Neural cell (in vitro differentiated cells): ENCODE measurements at regions not wholly inside any gene's neighbourhood (a gene's known extent, or its start where the extent isn't known, plus 50 kb on each side); places are given as distances from the start of the nearest gene placed in this dataset.

Source experiments
- H2AFZ ChIP-seq: fragments of 200-600, 300-800 bp; sonication (generic), shearing (Covaris generic); 2 replicates; pipeline ENCODE4 v1.6.0; 2014; ENCODE audit warnings: low read depth, mild to moderate bottlenecking, antibody characterized with exemption, low read length, moderate library complexity
- H3F3A ChIP-seq: fragments of 200-600 bp; shearing (Covaris generic); 2 replicates; pipeline ENCODE4 v1.6.1; 2016; ENCODE audit warnings: mild to moderate bottlenecking, moderate library complexity, mixed read lengths, antibody characterized with exemption, low read length; ENCODE audit not compliant: insufficient read depth, poor library complexity, severe bottlenecking
- H3K27ac ChIP-seq: fragments of 200-600, 300-800 bp; sonication (generic), shearing (Covaris generic); 2 replicates; pipeline ENCODE4 v1.5.1; 2014; ENCODE audit warnings: mild to moderate bottlenecking, low read length, moderate library complexity
- H3K27me3 ChIP-seq: fragments of 300-800, 200-600 bp; sonication (generic), shearing (Covaris generic); 2 replicates; pipeline ENCODE4 v1.6.0; 2014; ENCODE audit warnings: mild to moderate bottlenecking, low read depth, low read length, moderate library complexity; ENCODE audit not compliant: insufficient read depth
- H3K36me3 ChIP-seq: fragments of 300-800, 200-600 bp; sonication (generic), shearing (Covaris generic); 2 replicates; pipeline ENCODE4 v1.5.1; 2014; ENCODE audit warnings: mild to moderate bottlenecking, antibody characterized with exemption, low read length, moderate library complexity; ENCODE audit not compliant: insufficient read depth
- H3K4me2 ChIP-seq: fragments of 300-800, 200-600 bp; sonication (generic), shearing (Covaris generic); 2 replicates; pipeline ENCODE4 v1.6.0; 2014; ENCODE audit warnings: mild to moderate bottlenecking, low read length
- H3K4me3 ChIP-seq: fragments of 300-800, 200-600 bp; sonication (generic), shearing (Covaris generic); 2 replicates; pipeline ENCODE4 v1.5.1; 2014; ENCODE audit warnings: mild to moderate bottlenecking, low read length, moderate library complexity
- H3K79me2 ChIP-seq: fragments of 200-600 bp; shearing (Covaris generic); replicated peaks from 2 replicates; pipeline ENCODE4 v1.6.0; 2014; ENCODE audit warnings: mild to moderate bottlenecking, low read length, moderate library complexity; ENCODE audit not compliant: insufficient read depth
- H3K9ac ChIP-seq: fragments of 300-800, 200-600 bp; sonication (generic), shearing (Covaris generic); 2 replicates; pipeline ENCODE4 v1.6.1; 2016; ENCODE audit warnings: mild to moderate bottlenecking, low read length, mixed read lengths
- H3K9me2 ChIP-seq: fragments of 200-600 bp; shearing (Covaris generic); 2 replicates; pipeline ENCODE4 v1.6.1; 2016; ENCODE audit warnings: mild to moderate bottlenecking, low read length, mixed read lengths; ENCODE audit not compliant: insufficient read depth
- H3K9me3 ChIP-seq: fragments of 200-600, 300-800 bp; sonication (generic), shearing (Covaris generic); 2 replicates; pipeline ENCODE4 v1.6.1; 2016; ENCODE audit warnings: mild to moderate bottlenecking, mixed run types, low read length, moderate library complexity, mixed read lengths
- H4K20me1 ChIP-seq: fragments of 200-600 bp; shearing (Covaris generic); 2 replicates; pipeline ENCODE4 v1.6.1; 2016; ENCODE audit warnings: mild to moderate bottlenecking, mixed run types; ENCODE audit not compliant: insufficient read depth
- EP300 ChIP-seq: fragments of 450-650 bp; conservative IDR thresholded peaks from 2 replicates; pipeline ENCODE4 v1.6.1; 2014; ENCODE audit warnings: antibody characterized with exemption, mild to moderate bottlenecking, moderate library complexity; ENCODE audit not compliant: poor library complexity, severe bottlenecking
- EZH2 ChIP-seq: fragments of 200-600, 300-800 bp; shearing (Covaris generic), sonication (generic); IDR thresholded peaks from 2 replicates; pipeline ENCODE4 v1.6.1; 2014; ENCODE audit warnings: antibody characterized with exemption, low read length, borderline replicate concordance, mild to moderate bottlenecking; ENCODE audit not compliant: insufficient read depth, poor library complexity, severe bottlenecking
- MXI1 ChIP-seq: fragments of 450-650 bp; conservative IDR thresholded peaks from 2 replicates; pipeline ENCODE4 v1.6.1; 2014; ENCODE audit warnings: antibody characterized with exemption, mild to moderate bottlenecking; ENCODE audit not compliant: poor library complexity, severe bottlenecking
- POLR2AphosphoS5 ChIP-seq: IDR thresholded peaks from 2 replicates; pipeline ENCODE4 v1.6.1; 2012
- RAD21 ChIP-seq: fragments of 450-650 bp; conservative IDR thresholded peaks from 2 replicates; pipeline ENCODE4 v1.6.1; 2014; ENCODE audit warnings: antibody characterized with exemption, mild to moderate bottlenecking, moderate library complexity
- SMC3 ChIP-seq: fragments of 450-650 bp; conservative IDR thresholded peaks from 2 replicates; pipeline ENCODE4 v1.6.1; 2014; ENCODE audit warnings: antibody characterized with exemption, mild to moderate bottlenecking, moderate library complexity; ENCODE audit not compliant: poor library complexity
- TAF1 ChIP-seq: IDR thresholded peaks from 2 replicates; pipeline ENCODE4 v1.6.1; 2012; ENCODE audit warnings: low read depth
- TF ChIP-seq, protein P1 (sequence below): IDR thresholded peaks from 2 replicates; pipeline ENCODE4 v1.6.1; 2012; ENCODE audit warnings: borderline replicate concordance
- TF ChIP-seq, protein P2 (sequence below): fragments of 450-650 bp; IDR thresholded peaks from 2 replicates; pipeline ENCODE4 v1.5.1; 2014; ENCODE audit warnings: antibody characterized with exemption, mild to moderate bottlenecking, moderate library complexity; ENCODE audit not compliant: poor library complexity, severe bottlenecking

DNA sequence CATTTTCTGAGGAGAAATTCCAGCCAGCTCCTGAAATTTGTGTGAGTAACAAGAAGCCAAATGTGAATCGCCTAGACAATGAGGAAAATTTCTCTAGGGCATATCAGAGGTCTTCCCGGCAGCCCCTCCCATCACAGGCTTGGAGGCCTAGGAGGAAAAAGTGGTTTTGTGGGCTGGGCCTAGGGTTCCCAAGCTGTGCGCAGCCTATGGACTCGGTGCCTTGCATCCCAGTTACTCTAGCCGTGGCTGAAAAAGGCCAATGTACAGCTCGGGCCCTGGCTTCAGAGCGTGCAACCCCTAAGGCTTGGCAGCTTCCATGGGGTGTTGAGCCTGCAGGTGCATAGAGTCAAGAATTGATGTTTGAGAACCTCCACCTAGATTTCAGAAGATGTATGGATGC, 556.2 kb upstream of the DSEL start:
- Histone ChIP-seq H3K36me3 (no peaks in the 10 kb centered on the region), H3K9ac (no peak overlapping the region), H3K4me2 (no peak overlapping the region), H3K79me2 (no peaks in the 10 kb centered on the region), H3K27me3 (no peaks in the 10 kb centered on the region), H3K9me3 (no peaks in the 10 kb centered on the region), H4K20me1 (no peaks in the 10 kb centered on the region), H2AFZ (no peak overlapping the region), H3F3A (no peaks in the 10 kb centered on the region), H3K4me3 (no peak overlapping the region), H3K27ac (no peak overlapping the region), H3K9me2 (no peaks in the 10 kb centered on the region)
- TF ChIP-seq, protein P1, sequence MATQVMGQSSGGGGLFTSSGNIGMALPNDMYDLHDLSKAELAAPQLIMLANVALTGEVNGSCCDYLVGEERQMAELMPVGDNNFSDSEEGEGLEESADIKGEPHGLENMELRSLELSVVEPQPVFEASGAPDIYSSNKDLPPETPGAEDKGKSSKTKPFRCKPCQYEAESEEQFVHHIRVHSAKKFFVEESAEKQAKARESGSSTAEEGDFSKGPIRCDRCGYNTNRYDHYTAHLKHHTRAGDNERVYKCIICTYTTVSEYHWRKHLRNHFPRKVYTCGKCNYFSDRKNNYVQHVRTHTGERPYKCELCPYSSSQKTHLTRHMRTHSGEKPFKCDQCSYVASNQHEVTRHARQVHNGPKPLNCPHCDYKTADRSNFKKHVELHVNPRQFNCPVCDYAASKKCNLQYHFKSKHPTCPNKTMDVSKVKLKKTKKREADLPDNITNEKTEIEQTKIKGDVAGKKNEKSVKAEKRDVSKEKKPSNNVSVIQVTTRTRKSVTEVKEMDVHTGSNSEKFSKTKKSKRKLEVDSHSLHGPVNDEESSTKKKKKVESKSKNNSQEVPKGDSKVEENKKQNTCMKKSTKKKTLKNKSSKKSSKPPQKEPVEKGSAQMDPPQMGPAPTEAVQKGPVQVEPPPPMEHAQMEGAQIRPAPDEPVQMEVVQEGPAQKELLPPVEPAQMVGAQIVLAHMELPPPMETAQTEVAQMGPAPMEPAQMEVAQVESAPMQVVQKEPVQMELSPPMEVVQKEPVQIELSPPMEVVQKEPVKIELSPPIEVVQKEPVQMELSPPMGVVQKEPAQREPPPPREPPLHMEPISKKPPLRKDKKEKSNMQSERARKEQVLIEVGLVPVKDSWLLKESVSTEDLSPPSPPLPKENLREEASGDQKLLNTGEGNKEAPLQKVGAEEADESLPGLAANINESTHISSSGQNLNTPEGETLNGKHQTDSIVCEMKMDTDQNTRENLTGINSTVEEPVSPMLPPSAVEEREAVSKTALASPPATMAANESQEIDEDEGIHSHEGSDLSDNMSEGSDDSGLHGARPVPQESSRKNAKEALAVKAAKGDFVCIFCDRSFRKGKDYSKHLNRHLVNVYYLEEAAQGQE: no peak
- TF ChIP-seq EP300 (no peak), RAD21 (no peak), EZH2 (no peak)

DNA sequence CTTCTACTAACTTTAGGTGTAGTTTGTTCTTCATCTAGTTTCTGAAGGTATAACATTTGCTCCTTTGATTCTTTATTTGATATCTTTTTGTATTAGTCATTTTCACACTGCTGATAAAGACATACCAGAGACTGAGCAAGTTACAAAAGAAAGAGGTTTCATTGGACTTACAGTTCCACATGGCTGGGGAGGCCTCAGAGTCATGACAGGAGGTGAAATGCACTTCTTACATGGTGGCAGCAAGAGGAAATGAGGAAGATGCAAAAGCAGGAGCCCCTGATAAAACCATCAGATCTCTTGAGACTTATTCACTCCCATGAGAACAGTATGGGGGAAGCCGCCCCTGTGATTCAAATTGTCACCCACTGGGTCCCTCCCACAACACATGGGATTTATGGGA, 544.4 kb upstream of the DSEL start:
- no peak overlapping the region for H3K4me2 ChIP-seq
- no peaks in the 10 kb centered on the region for H3K9me2 ChIP-seq
- no peak overlapping the region for H2AFZ ChIP-seq
- H3K9ac ChIP-seq: no peak overlapping the region
- H3K36me3 ChIP-seq: no peaks in the 10 kb centered on the region
- H4K20me1 ChIP-seq: no peaks in the 10 kb centered on the region
- no peaks in the 10 kb centered on the region for H3K9me3 ChIP-seq
- no peaks in the 10 kb centered on the region for H3K27me3 ChIP-seq
- no peak overlapping the region for H3K27ac ChIP-seq
- no peaks in the 10 kb centered on the region for H3F3A ChIP-seq
- TF ChIP-seq, protein P2, sequence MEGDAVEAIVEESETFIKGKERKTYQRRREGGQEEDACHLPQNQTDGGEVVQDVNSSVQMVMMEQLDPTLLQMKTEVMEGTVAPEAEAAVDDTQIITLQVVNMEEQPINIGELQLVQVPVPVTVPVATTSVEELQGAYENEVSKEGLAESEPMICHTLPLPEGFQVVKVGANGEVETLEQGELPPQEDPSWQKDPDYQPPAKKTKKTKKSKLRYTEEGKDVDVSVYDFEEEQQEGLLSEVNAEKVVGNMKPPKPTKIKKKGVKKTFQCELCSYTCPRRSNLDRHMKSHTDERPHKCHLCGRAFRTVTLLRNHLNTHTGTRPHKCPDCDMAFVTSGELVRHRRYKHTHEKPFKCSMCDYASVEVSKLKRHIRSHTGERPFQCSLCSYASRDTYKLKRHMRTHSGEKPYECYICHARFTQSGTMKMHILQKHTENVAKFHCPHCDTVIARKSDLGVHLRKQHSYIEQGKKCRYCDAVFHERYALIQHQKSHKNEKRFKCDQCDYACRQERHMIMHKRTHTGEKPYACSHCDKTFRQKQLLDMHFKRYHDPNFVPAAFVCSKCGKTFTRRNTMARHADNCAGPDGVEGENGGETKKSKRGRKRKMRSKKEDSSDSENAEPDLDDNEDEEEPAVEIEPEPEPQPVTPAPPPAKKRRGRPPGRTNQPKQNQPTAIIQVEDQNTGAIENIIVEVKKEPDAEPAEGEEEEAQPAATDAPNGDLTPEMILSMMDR: no peak
- TF ChIP-seq SMC3 (no peak), POLR2AphosphoS5 (no peak), EP300 (no peak), TAF1 (no peak), EZH2 (no peak), RAD21 (no peak)
- H3K79me2 ChIP-seq: no peaks in the 10 kb centered on the region
- H3K4me3 ChIP-seq: no peak overlapping the region

DNA sequence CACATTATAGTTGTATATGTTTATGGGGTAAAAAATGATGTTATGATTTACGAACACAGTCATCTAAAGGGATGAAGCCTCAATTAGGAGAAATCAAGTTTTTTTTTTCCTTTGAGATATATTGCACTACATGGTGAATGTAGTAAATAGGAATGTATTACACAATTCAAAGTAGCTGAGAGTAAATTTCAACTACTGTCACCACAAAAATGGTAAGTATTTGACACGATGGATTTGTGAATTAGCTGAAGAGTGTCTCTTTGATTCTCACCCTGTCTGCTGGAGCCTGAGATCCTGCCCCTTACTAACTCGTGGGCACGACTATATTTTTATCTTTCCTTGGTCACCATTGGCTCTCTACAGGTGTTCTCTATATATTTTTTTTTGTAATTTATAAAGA, 540.4 kb upstream of the DSEL start:
- Histone ChIP-seq H3K27ac (no peak overlapping the region), H3K9ac (no peak overlapping the region), H3F3A (no peaks in the 10 kb centered on the region), H3K36me3 (no peaks in the 10 kb centered on the region), H3K4me3 (no peak overlapping the region), H3K9me3 (no peaks in the 10 kb centered on the region), H4K20me1 (no peaks in the 10 kb centered on the region), H2AFZ (no peak overlapping the region), H3K27me3 (no peaks in the 10 kb centered on the region), H3K79me2 (no peaks in the 10 kb centered on the region), H3K9me2 (no peaks in the 10 kb centered on the region), H3K4me2 (no peak overlapping the region)
- TF ChIP-seq EZH2 (no peak), TAF1 (no peak), MXI1 (no peak), RAD21 (no peak), EP300 (no peak), SMC3 (no peak), POLR2AphosphoS5 (no peak)
- TF ChIP-seq, protein P1: no peak
- TF ChIP-seq, protein P2: no peak
